ENCODE measurements at regions not wholly inside any gene's neighbourhood (a gene's known extent, or its start where the extent isn't known, plus 50 kb on each side); places are given as distances from the start of the nearest gene placed in this dataset.
A peak's percentile ranks its signal among the peaks of the same experiment; 100 is the strongest.

- WGBS (ENCODE audit: insufficient coverage, low lambda C conversion rate) = no CpG with 5 or more reads among the region's 2 CpGs
- no peaks in the 10 kb centered on the region for H3K9me3 ChIP-seq (ENCODE audit: control insufficient read depth, low read depth, low read length)
- no peaks in the 10 kb centered on the region for H3K27me3 ChIP-seq (ENCODE audit: control insufficient read depth, insufficient read depth, low read length)
- H3K4me3 ChIP-seq (ENCODE audit: low read length) = no peak overlapping the region
- no peak overlapping the region for H3K27ac ChIP-seq (ENCODE audit: low read length)
- peaks cover 4% of the 10 kb centered on the region for H3K4me1 ChIP-seq (ENCODE audit: control insufficient read depth, insufficient read depth, low read length)
- DNase-seq = no peak
- H3K36me3 ChIP-seq (ENCODE audit: control insufficient read depth, insufficient read depth, low read length) = no peaks in the 10 kb centered on the region
Observed at GRCh38 chr20:53753880-53754459, 160.3 kb upstream of the ZNF217 start.

GRCh38 chr20:53752971-53753879 is 159.6 kb upstream of the ZNF217 start:
- peaks cover 4% of the 10 kb centered on the region for H3K4me1 ChIP-seq (ENCODE audit: control insufficient read depth, insufficient read depth, low read length)
- peak in 1 of 2 donors; percentile 59 for DNase-seq
- H3K36me3 ChIP-seq (ENCODE audit: control insufficient read depth, insufficient read depth, low read length) = no peaks in the 10 kb centered on the region
- H3K9me3 ChIP-seq (ENCODE audit: control insufficient read depth, low read depth, low read length) = no peaks in the 10 kb centered on the region
- 80% methylated on average over 2 of the region's 16 CpGs for WGBS (ENCODE audit: insufficient coverage, low lambda C conversion rate)
- no peaks in the 10 kb centered on the region for H3K27me3 ChIP-seq (ENCODE audit: control insufficient read depth, insufficient read depth, low read length)
- no peak overlapping the region for H3K4me3 ChIP-seq (ENCODE audit: low read length)
- no peak overlapping the region for H3K27ac ChIP-seq (ENCODE audit: low read length)

- Histone ChIP-seq H3K27me3 (ENCODE audit: control insufficient read depth, insufficient read depth, low read length) (no peaks in the 10 kb centered on the region), H3K27ac (ENCODE audit: low read length) (no peak overlapping the region), H3K36me3 (ENCODE audit: control insufficient read depth, insufficient read depth, low read length) (no peaks in the 10 kb centered on the region), H3K4me3 (ENCODE audit: low read length) (no peak overlapping the region), H3K4me1 (ENCODE audit: control insufficient read depth, insufficient read depth, low read length) (peaks cover 4% of the 10 kb centered on the region), H3K9me3 (ENCODE audit: control insufficient read depth, low read depth, low read length) (no peaks in the 10 kb centered on the region)
- 100% methylated on average over 1 of the region's 3 CpGs for WGBS (ENCODE audit: insufficient coverage, low lambda C conversion rate)
- no peak for DNase-seq
Observed at GRCh38 chr20:53752583-53752970, 158.9 kb upstream of the ZNF217 start.

GRCh38 chr20:53751620-53752318 is 158.1 kb upstream of the ZNF217 start:
- Histone ChIP-seq H3K27me3 (ENCODE audit: control insufficient read depth, insufficient read depth, low read length) (no peaks in the 10 kb centered on the region), H3K4me1 (ENCODE audit: control insufficient read depth, insufficient read depth, low read length) (peaks cover 4% of the 10 kb centered on the region), H3K36me3 (ENCODE audit: control insufficient read depth, insufficient read depth, low read length) (no peaks in the 10 kb centered on the region), H3K9me3 (ENCODE audit: control insufficient read depth, low read depth, low read length) (no peaks in the 10 kb centered on the region), H3K27ac (ENCODE audit: low read length) (peak overlapping the region; percentile 61), H3K4me3 (ENCODE audit: low read length) (no peak overlapping the region)
- DNase-seq = no peak
- 43% methylated on average over 5 of the region's 9 CpGs for WGBS (ENCODE audit: insufficient coverage, low lambda C conversion rate)

- 56% methylated on average over 3 of the region's 14 CpGs for WGBS (ENCODE audit: insufficient coverage, low lambda C conversion rate)
- DNase-seq = peak in 1 of 2 donors; percentile 62
- Histone ChIP-seq H3K27ac (ENCODE audit: low read length) (peak overlapping the region; percentile 61), H3K4me3 (ENCODE audit: low read length) (no peak overlapping the region), H3K27me3 (ENCODE audit: control insufficient read depth, insufficient read depth, low read length) (no peaks in the 10 kb centered on the region), H3K4me1 (ENCODE audit: control insufficient read depth, insufficient read depth, low read length) (peaks cover 4% of the 10 kb centered on the region), H3K36me3 (ENCODE audit: control insufficient read depth, insufficient read depth, low read length) (no peaks in the 10 kb centered on the region), H3K9me3 (ENCODE audit: control insufficient read depth, low read depth, low read length) (no peaks in the 10 kb centered on the region)
Observed at GRCh38 chr20:53750827-53751619, 157.4 kb upstream of the ZNF217 start.

GRCh38 chr20:53749499-53749898 is 155.9 kb upstream of the ZNF217 start:
- Histone ChIP-seq H3K4me1 (ENCODE audit: control insufficient read depth, insufficient read depth, low read length) (peaks cover 4% of the 10 kb centered on the region), H3K27ac (ENCODE audit: low read length) (no peak overlapping the region), H3K36me3 (ENCODE audit: control insufficient read depth, insufficient read depth, low read length) (no peaks in the 10 kb centered on the region), H3K27me3 (ENCODE audit: control insufficient read depth, insufficient read depth, low read length) (no peaks in the 10 kb centered on the region), H3K9me3 (ENCODE audit: control insufficient read depth, low read depth, low read length) (no peaks in the 10 kb centered on the region), H3K4me3 (ENCODE audit: low read length) (no peak overlapping the region)
- DNase-seq = no peak
- no CpG with 5 or more reads among the region's 1 CpG for WGBS (ENCODE audit: insufficient coverage, low lambda C conversion rate)

GRCh38 chr20:53748821-53749421 is 155.3 kb upstream of the ZNF217 start:
- Histone ChIP-seq H3K9me3 (ENCODE audit: control insufficient read depth, low read depth, low read length) (no peaks in the 10 kb centered on the region), H3K27me3 (ENCODE audit: control insufficient read depth, insufficient read depth, low read length) (no peaks in the 10 kb centered on the region), H3K27ac (ENCODE audit: low read length) (no peak overlapping the region), H3K4me3 (ENCODE audit: low read length) (no peak overlapping the region), H3K4me1 (ENCODE audit: control insufficient read depth, insufficient read depth, low read length) (no peaks in the 10 kb centered on the region), H3K36me3 (ENCODE audit: control insufficient read depth, insufficient read depth, low read length) (no peaks in the 10 kb centered on the region)
- no CpG with 5 or more reads among the region's 6 CpGs for WGBS (ENCODE audit: insufficient coverage, low lambda C conversion rate)
- no peak for DNase-seq

- Histone ChIP-seq H3K9me3 (ENCODE audit: control insufficient read depth, low read depth, low read length) (no peaks in the 10 kb centered on the region), H3K4me3 (ENCODE audit: low read length) (no peak overlapping the region), H3K4me1 (ENCODE audit: control insufficient read depth, insufficient read depth, low read length) (no peaks in the 10 kb centered on the region), H3K27ac (ENCODE audit: low read length) (no peak overlapping the region), H3K27me3 (ENCODE audit: control insufficient read depth, insufficient read depth, low read length) (no peaks in the 10 kb centered on the region), H3K36me3 (ENCODE audit: control insufficient read depth, insufficient read depth, low read length) (no peaks in the 10 kb centered on the region)
- peak in 1 of 2 donors; percentile 34 for DNase-seq
- no CpG with 5 or more reads among the region's 2 CpGs for WGBS (ENCODE audit: insufficient coverage, low lambda C conversion rate)
Observed at GRCh38 chr20:53748176-53748575, 154.5 kb upstream of the ZNF217 start.

GRCh38 chr20:53743607-53744260 is 150.1 kb upstream of the ZNF217 start:
- Histone ChIP-seq H3K4me3 (ENCODE audit: low read length) (no peak overlapping the region), H3K27ac (ENCODE audit: low read length) (no peak overlapping the region), H3K27me3 (ENCODE audit: control insufficient read depth, insufficient read depth, low read length) (no peaks in the 10 kb centered on the region), H3K9me3 (ENCODE audit: control insufficient read depth, low read depth, low read length) (no peaks in the 10 kb centered on the region), H3K36me3 (ENCODE audit: control insufficient read depth, insufficient read depth, low read length) (no peaks in the 10 kb centered on the region), H3K4me1 (ENCODE audit: control insufficient read depth, insufficient read depth, low read length) (peaks cover 19% of the 10 kb centered on the region)
- 77% methylated on average over 4 of the region's 12 CpGs for WGBS (ENCODE audit: insufficient coverage, low lambda C conversion rate)
- DNase-seq = no peak
